ENCODE measurements at regions not wholly inside any gene's neighbourhood (a gene's known extent, or its start where the extent isn't known, plus 50 kb on each side); places are given as distances from the start of the nearest gene placed in this dataset.
"Not testable (repeated sequence)": the region's sequence is repeated elsewhere in the genome, so short reads cannot be mapped to it uniquely, and the experiment has no call there.

DNA sequence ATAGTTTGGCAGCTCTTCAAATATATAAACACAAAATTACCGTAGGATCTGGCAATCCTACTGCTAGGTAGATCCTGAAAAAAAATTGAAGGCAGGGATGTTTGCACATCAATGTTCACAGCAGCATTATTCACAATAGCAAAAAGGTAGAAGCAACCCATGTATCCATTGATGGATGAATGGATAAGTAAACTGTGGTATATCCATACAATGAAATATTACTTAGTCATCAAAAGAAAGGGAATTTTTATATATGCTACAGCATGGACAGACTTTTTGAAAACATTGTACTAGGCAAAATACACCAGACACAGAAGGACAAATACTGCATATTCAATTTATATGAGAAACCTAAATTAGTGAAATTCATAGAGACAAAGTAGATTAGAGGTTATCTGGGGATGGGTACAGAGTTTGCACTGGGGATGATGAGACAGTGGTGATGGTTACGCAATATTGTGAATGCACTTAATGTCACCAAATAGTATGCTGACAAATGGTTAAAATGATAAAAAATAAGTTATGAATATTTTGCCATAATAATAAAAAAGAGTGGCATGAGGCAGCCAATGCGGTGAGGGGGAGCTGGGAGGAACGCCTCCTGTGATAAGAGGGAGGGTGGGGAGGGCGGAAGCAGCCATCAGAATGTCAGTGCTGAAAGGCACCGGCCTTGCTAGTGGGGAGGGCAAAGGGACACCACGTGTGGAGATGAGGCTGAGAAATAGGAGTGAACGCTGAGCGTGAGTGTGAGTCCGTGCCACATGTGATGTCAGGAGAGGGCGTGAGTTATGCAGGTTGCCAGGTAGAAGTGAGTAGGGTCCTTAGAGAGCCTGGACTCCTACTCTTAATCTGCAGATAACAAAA is 386.1 kb upstream of the PODXL start:
- Mint-ChIP-seq H3K4me3 (ENCODE audit: unreplicated experiment) (no peak overlapping the region), H3K9me3 (ENCODE audit: unreplicated experiment) (peaks cover 6% of the 10 kb centered on the region), H3K27ac (ENCODE audit: unreplicated experiment) (no peak overlapping the region), H3K4me1 (ENCODE audit: low read depth, unreplicated experiment) (peaks cover 2% of the 10 kb centered on the region), H3K27me3 (ENCODE audit: unreplicated experiment) (peaks cover 5% of the 10 kb centered on the region), H3K36me3 (ENCODE audit: unreplicated experiment) (peaks cover 5% of the 10 kb centered on the region)
- TF ChIP-seq, protein P1, sequence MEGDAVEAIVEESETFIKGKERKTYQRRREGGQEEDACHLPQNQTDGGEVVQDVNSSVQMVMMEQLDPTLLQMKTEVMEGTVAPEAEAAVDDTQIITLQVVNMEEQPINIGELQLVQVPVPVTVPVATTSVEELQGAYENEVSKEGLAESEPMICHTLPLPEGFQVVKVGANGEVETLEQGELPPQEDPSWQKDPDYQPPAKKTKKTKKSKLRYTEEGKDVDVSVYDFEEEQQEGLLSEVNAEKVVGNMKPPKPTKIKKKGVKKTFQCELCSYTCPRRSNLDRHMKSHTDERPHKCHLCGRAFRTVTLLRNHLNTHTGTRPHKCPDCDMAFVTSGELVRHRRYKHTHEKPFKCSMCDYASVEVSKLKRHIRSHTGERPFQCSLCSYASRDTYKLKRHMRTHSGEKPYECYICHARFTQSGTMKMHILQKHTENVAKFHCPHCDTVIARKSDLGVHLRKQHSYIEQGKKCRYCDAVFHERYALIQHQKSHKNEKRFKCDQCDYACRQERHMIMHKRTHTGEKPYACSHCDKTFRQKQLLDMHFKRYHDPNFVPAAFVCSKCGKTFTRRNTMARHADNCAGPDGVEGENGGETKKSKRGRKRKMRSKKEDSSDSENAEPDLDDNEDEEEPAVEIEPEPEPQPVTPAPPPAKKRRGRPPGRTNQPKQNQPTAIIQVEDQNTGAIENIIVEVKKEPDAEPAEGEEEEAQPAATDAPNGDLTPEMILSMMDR (IDR thresholded peaks at IDR 0.05; ENCODE audit: partially characterized antibody, unreplicated experiment) = no peak
- no peak for DNase-seq

DNA sequence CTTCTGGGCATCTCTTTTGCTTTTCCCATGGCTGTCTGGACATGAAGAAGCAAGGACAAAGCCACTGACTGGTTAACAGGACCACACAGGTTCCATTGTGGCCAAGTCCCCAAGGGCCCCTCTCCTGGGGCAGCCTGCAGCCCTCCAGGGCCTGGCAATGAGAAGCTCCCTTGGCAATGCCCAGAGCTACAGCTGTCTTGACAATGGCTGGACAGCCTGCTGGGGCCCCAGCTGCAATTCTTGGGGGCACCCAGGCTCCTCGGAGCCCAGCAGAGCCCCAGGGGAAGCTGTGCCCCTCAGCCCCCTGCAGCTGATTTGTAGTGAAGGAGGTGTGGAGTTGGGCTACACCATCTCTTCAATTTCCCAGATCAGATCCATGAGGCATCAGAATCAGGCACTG is 384.9 kb upstream of the PODXL start:
- Mint-ChIP-seq H3K27ac (ENCODE audit: unreplicated experiment) (no peak overlapping the region), H3K9me3 (ENCODE audit: unreplicated experiment) (peaks cover 2% of the 10 kb centered on the region), H3K36me3 (ENCODE audit: unreplicated experiment) (peaks cover 9% of the 10 kb centered on the region), H3K4me3 (ENCODE audit: unreplicated experiment) (no peak overlapping the region), H3K27me3 (ENCODE audit: unreplicated experiment) (peaks cover 5% of the 10 kb centered on the region), H3K4me1 (ENCODE audit: low read depth, unreplicated experiment) (no peaks in the 10 kb centered on the region)
- TF ChIP-seq, protein P1 (IDR thresholded peaks at IDR 0.05; ENCODE audit: partially characterized antibody, unreplicated experiment) = no peak
- no peak for DNase-seq

DNA sequence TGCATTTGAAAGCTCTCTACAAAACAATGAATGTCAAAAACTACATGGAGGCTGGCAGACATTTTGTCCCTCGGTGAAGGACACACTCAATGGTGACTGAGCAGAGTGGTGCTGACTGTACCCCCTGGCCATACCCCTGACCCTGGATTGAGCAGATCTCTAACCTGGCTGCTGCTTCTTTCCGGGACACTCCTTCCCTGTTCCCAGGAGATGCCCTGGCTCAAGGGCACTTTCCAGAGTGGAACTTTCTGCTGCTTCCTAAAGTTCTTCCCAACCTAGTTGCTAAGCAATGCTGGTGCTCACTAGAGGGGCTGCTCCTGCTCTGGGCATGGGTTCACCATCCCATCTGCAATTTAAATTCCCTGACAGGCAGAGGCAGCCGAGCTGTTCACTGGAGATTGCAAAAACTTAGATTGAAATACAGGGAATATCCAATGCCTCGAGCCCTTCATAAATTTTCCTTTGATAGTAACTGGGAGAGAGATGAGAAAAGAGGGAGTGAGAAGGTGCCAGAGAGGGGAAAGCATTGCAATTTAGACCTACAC is 384.3 kb upstream of the PODXL start:
- DNase-seq = no peak
- peaks cover 10% of the 10 kb centered on the region for H3K36me3 Mint-ChIP-seq (ENCODE audit: unreplicated experiment)
- H3K9me3 Mint-ChIP-seq (ENCODE audit: unreplicated experiment) = peaks cover 2% of the 10 kb centered on the region
- TF ChIP-seq, protein P1 (IDR thresholded peaks at IDR 0.05; ENCODE audit: partially characterized antibody, unreplicated experiment) = no peak
- H3K4me1 Mint-ChIP-seq (ENCODE audit: low read depth, unreplicated experiment) = no peaks in the 10 kb centered on the region
- no peak overlapping the region for H3K27ac Mint-ChIP-seq (ENCODE audit: unreplicated experiment)
- H3K27me3 Mint-ChIP-seq (ENCODE audit: unreplicated experiment) = peaks cover 5% of the 10 kb centered on the region
- no peak overlapping the region for H3K4me3 Mint-ChIP-seq (ENCODE audit: unreplicated experiment)

DNA sequence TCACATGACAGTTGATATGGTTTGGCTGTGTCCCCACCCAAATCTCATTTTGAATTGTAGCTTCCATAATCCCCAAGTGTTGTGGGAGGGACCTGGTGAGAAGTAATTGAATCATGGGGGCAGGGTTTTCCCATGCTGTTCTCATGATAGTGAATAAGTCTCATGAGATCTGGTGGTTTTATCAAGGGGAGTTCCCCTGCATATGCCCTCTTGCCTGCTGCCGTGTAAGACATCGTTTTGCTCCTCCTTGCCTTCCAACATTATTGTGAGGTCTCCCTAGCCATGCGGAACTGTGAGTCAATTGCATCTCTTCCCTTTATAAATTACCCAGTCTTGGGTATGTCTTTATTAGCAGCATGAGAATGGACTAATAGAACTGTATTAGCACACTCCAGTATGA is 382.4 kb upstream of the PODXL start:
- not testable (repeated sequence) for DNase-seq; H3K36me3 Mint-ChIP-seq (ENCODE audit: unreplicated experiment); H3K27ac Mint-ChIP-seq (ENCODE audit: unreplicated experiment); H3K27me3 Mint-ChIP-seq (ENCODE audit: unreplicated experiment); H3K4me1 Mint-ChIP-seq (ENCODE audit: low read depth, unreplicated experiment); H3K4me3 Mint-ChIP-seq (ENCODE audit: unreplicated experiment); H3K9me3 Mint-ChIP-seq (ENCODE audit: unreplicated experiment)

DNA sequence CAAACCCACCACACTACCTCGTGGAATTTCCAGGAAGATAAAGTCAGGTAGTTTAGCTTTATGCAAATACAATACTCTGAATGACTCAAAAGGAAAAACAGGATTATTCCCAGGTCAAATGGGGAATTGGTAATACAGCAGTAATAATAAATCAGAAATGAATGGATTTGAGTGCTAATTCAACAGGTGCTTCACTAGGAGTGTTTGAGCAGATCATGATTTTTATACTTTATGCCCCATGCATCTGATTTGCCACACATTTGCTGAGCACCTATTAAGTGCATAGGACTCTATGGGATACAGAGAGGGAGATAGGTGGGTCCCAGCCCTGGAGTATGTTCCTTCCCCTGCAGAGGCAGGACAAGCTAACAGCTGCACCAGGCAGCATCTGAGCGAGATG is 381.4 kb upstream of the PODXL start:
- H3K27me3 Mint-ChIP-seq (ENCODE audit: unreplicated experiment) = peaks cover 5% of the 10 kb centered on the region
- DNase-seq = no peak

More for the DNA sequence above, 381.4 kb upstream of the PODXL start:
- peaks cover 10% of the 10 kb centered on the region for H3K36me3 Mint-ChIP-seq (ENCODE audit: unreplicated experiment)
- H3K9me3 Mint-ChIP-seq (ENCODE audit: unreplicated experiment) = peaks cover 2% of the 10 kb centered on the region
- TF ChIP-seq, protein P1 (IDR thresholded peaks at IDR 0.05; ENCODE audit: partially characterized antibody, unreplicated experiment) = no peak
- H3K4me3 Mint-ChIP-seq (ENCODE audit: unreplicated experiment) = no peak overlapping the region
- no peaks in the 10 kb centered on the region for H3K4me1 Mint-ChIP-seq (ENCODE audit: low read depth, unreplicated experiment)
- no peak overlapping the region for H3K27ac Mint-ChIP-seq (ENCODE audit: unreplicated experiment)
